ENCODE measurements at regions not wholly inside any gene's neighbourhood (a gene's known extent, or its start where the extent isn't known, plus 50 kb on each side); places are given as distances from the start of the nearest gene placed in this dataset.
"Not testable (repeated sequence)": the region's sequence is repeated elsewhere in the genome, so short reads cannot be mapped to it uniquely, and the experiment has no call there.

- in situ Hi-C loops (cut with HindIII; ENCODE audit: low pct_unique_long_range_greater_than_20kb, low sequenced_read_pairs): no loop called here
- no peak for DNase-seq (ENCODE audit: low read depth, low spot score)
Observed at GRCh38 chr5:53407373-53407772, 73.1 kb upstream of the FST start.

GRCh38 chr5:53411388-53411787 is 69.0 kb upstream of the FST start:
- DNase-seq (ENCODE audit: low read depth, low spot score): no peak
- in situ Hi-C loops (cut with HindIII; ENCODE audit: low pct_unique_long_range_greater_than_20kb, low sequenced_read_pairs): no loop called here

GRCh38 chr5:53412499-53412898 is 67.9 kb upstream of the FST start:
- DNase-seq (ENCODE audit: low read depth, low spot score); in situ Hi-C loops (cut with HindIII; ENCODE audit: low pct_unique_long_range_greater_than_20kb, low sequenced_read_pairs): not testable (repeated sequence)

GRCh38 chr5:53416144-53416738 is 64.2 kb upstream of the FST start:
- in situ Hi-C loops (cut with HindIII; ENCODE audit: low pct_unique_long_range_greater_than_20kb, low sequenced_read_pairs): no loop called here

GRCh38 chr5:53418409-53418808 is 62.0 kb upstream of the FST start:
- in situ Hi-C loops (cut with HindIII; ENCODE audit: low pct_unique_long_range_greater_than_20kb, low sequenced_read_pairs): no loop called here
- no peak for DNase-seq (ENCODE audit: low read depth, low spot score)

More at GRCh38 chr5:53416144-53416738, 64.2 kb upstream of the FST start:
- peak; percentile 16 for DNase-seq (ENCODE audit: low read depth, low spot score)

GRCh38 chr5:53418826-53419658 is 61.4 kb upstream of the FST start:
- in situ Hi-C loops (cut with HindIII; ENCODE audit: low pct_unique_long_range_greater_than_20kb, low sequenced_read_pairs): no loop called here

GRCh38 chr5:53422539-53422938 is 57.9 kb upstream of the FST start:
- in situ Hi-C loops (cut with HindIII; ENCODE audit: low pct_unique_long_range_greater_than_20kb, low sequenced_read_pairs): no loop called here
- DNase-seq (ENCODE audit: low read depth, low spot score): no peak

More at GRCh38 chr5:53418826-53419658, 61.4 kb upstream of the FST start:
- DNase-seq (ENCODE audit: low read depth, low spot score): no peak

GRCh38 chr5:53423724-53424123 is 56.7 kb upstream of the FST start:
- in situ Hi-C loops (cut with HindIII; ENCODE audit: low pct_unique_long_range_greater_than_20kb, low sequenced_read_pairs): no loop called here
- DNase-seq (ENCODE audit: low read depth, low spot score): no peak

GRCh38 chr5:53424686-53425615 is 55.5 kb upstream of the FST start:
- in situ Hi-C loops (cut with HindIII; ENCODE audit: low pct_unique_long_range_greater_than_20kb, low sequenced_read_pairs): no loop called here
- DNase-seq (ENCODE audit: low read depth, low spot score): no peak

- peak; percentile 79 for DNase-seq (ENCODE audit: low read depth, low spot score)
- in situ Hi-C loops (cut with HindIII; ENCODE audit: low pct_unique_long_range_greater_than_20kb, low sequenced_read_pairs): no loop called here
Observed at GRCh38 chr5:53425687-53426511, 54.5 kb upstream of the FST start.

- no peak for DNase-seq (ENCODE audit: low read depth, low spot score)
- in situ Hi-C loops (cut with HindIII; ENCODE audit: low pct_unique_long_range_greater_than_20kb, low sequenced_read_pairs): no loop called here
Observed at GRCh38 chr5:53426512-53426830, 54.0 kb upstream of the FST start.

GRCh38 chr5:53426878-53427277 is 53.6 kb upstream of the FST start:
- in situ Hi-C loops (cut with HindIII; ENCODE audit: low pct_unique_long_range_greater_than_20kb, low sequenced_read_pairs): no loop called here
- no peak for DNase-seq (ENCODE audit: low read depth, low spot score)

GRCh38 chr5:53427965-53428364 is 52.5 kb upstream of the FST start:
- in situ Hi-C loops (cut with HindIII; ENCODE audit: low pct_unique_long_range_greater_than_20kb, low sequenced_read_pairs): no loop called here
- DNase-seq (ENCODE audit: low read depth, low spot score): no peak

- no peak for DNase-seq (ENCODE audit: low read depth, low spot score)
- in situ Hi-C loops (cut with HindIII; ENCODE audit: low pct_unique_long_range_greater_than_20kb, low sequenced_read_pairs): no loop called here
Observed at GRCh38 chr5:53429706-53430105, 50.7 kb upstream of the FST start.

GRCh38 chr5:53430618-53431252 is 49.7 kb upstream of the FST start:
- in situ Hi-C loops (cut with HindIII; ENCODE audit: low pct_unique_long_range_greater_than_20kb, low sequenced_read_pairs): no loop called here
- peak; percentile 71 for DNase-seq (ENCODE audit: low read depth, low spot score)

Measured in SK-MEL-5 (cell line).